ENCODE measurements at regions not wholly inside any gene's neighbourhood (a gene's known extent, or its start where the extent isn't known, plus 50 kb on each side); places are given as distances from the start of the nearest gene placed in this dataset.

GRCh38 chr17:74099442-74100340 lies 103.8 kb upstream of the RPL38 start:
- POLR2A ChIA-PET (ENCODE audit: unreplicated experiment) = no interaction called here
- H3F3A ChIP-seq (ENCODE audit: low read length, unreplicated experiment) = no peaks in the 10 kb centered on the region
- BruUV-seq (replicated peaks) = no TSS peak
- H3K9me2 ChIP-seq (replicated peaks; ENCODE audit: low read length) = no peaks in the 10 kb centered on the region
- no peak overlapping the region for H3K27ac ChIP-seq (ENCODE audit: low read length)
- H3K9ac ChIP-seq (ENCODE audit: low read length) = no peak overlapping the region
- DNase-seq (no peak), ATAC-seq (no peak)
- no peaks in the 10 kb centered on the region for H3K4me1 ChIP-seq (ENCODE audit: insufficient read depth, low read length)
- H3K27me3 ChIP-seq (ENCODE audit: low read length) = peaks cover 95% of the 10 kb centered on the region
- H4K20me1 ChIP-seq (ENCODE audit: low read length) = no peaks in the 10 kb centered on the region
- H3K79me2 ChIP-seq (ENCODE audit: low read length) = no peaks in the 10 kb centered on the region
- no peak overlapping the region for H3K4me3 ChIP-seq (ENCODE audit: low read length)
- intact Hi-C loops (cut with micrococcal nuclease) = no loop called here
- H3K4me2 ChIP-seq (ENCODE audit: low read length) = no peak overlapping the region
- no peak overlapping the region for H2AFZ ChIP-seq (ENCODE audit: low read length)
- H3K36me3 ChIP-seq (ENCODE audit: low read depth, low read length) = no peaks in the 10 kb centered on the region
- H3K9me3 ChIP-seq (ENCODE audit: low read length) = no peaks in the 10 kb centered on the region
- TF ChIP-seq EZH2phosphoT487 (IDR thresholded peaks at IDR 0.05; ENCODE audit: borderline replicate concordance, low read length) = no peak
- TF ChIP-seq CTCF (conservative IDR thresholded peaks at IDR 0.05; ENCODE audit: low read depth, low read length) = no peak
- TF ChIP-seq EZH2 (IDR thresholded peaks at IDR 0.05; ENCODE audit: low read length, unreplicated experiment) = no peak
- CTCF ChIA-PET = no interaction called here

GRCh38 chr17:74104921-74105320 lies 98.6 kb upstream of the RPL38 start:
- POLR2A ChIA-PET (ENCODE audit: unreplicated experiment) = no interaction called here

More at GRCh38 chr17:74104921-74105320, 98.6 kb upstream of the RPL38 start:
- no peaks in the 10 kb centered on the region for H3F3A ChIP-seq (ENCODE audit: low read length, unreplicated experiment)
- no peaks in the 10 kb centered on the region for H3K79me2 ChIP-seq (ENCODE audit: low read length)
- no peaks in the 10 kb centered on the region for H4K20me1 ChIP-seq (ENCODE audit: low read length)
- intact Hi-C loops (cut with micrococcal nuclease) = no loop called here
- H3K9ac ChIP-seq (ENCODE audit: low read length) = no peak overlapping the region
- H3K27me3 ChIP-seq (ENCODE audit: low read length) = peaks cover 90% of the 10 kb centered on the region
- BruUV-seq (replicated peaks) = no TSS peak
- H3K9me3 ChIP-seq (ENCODE audit: low read length) = no peaks in the 10 kb centered on the region
- CTCF ChIA-PET = no interaction called here
- H3K36me3 ChIP-seq (ENCODE audit: low read depth, low read length) = no peaks in the 10 kb centered on the region
- TF ChIP-seq CTCF (conservative IDR thresholded peaks at IDR 0.05; ENCODE audit: low read depth, low read length) (no peak), EZH2 (IDR thresholded peaks at IDR 0.05; ENCODE audit: low read length, unreplicated experiment) (no peak), EZH2phosphoT487 (IDR thresholded peaks at IDR 0.05; ENCODE audit: borderline replicate concordance, low read length) (no peak)
- H3K27ac ChIP-seq (ENCODE audit: low read length) = no peak overlapping the region
- no peak for ATAC-seq
- no peak for DNase-seq
- no peak overlapping the region for H3K4me3 ChIP-seq (ENCODE audit: low read length)
- no peak overlapping the region for H2AFZ ChIP-seq (ENCODE audit: low read length)
- no peaks in the 10 kb centered on the region for H3K4me1 ChIP-seq (ENCODE audit: insufficient read depth, low read length)
- no peak overlapping the region for H3K4me2 ChIP-seq (ENCODE audit: low read length)
- no peaks in the 10 kb centered on the region for H3K9me2 ChIP-seq (replicated peaks; ENCODE audit: low read length)

Data from PC-3 (cell line).